ENCODE measurements at regions not wholly inside any gene's neighbourhood (a gene's known extent, or its start where the extent isn't known, plus 50 kb on each side); places are given as distances from the start of the nearest gene placed in this dataset.

DNA sequence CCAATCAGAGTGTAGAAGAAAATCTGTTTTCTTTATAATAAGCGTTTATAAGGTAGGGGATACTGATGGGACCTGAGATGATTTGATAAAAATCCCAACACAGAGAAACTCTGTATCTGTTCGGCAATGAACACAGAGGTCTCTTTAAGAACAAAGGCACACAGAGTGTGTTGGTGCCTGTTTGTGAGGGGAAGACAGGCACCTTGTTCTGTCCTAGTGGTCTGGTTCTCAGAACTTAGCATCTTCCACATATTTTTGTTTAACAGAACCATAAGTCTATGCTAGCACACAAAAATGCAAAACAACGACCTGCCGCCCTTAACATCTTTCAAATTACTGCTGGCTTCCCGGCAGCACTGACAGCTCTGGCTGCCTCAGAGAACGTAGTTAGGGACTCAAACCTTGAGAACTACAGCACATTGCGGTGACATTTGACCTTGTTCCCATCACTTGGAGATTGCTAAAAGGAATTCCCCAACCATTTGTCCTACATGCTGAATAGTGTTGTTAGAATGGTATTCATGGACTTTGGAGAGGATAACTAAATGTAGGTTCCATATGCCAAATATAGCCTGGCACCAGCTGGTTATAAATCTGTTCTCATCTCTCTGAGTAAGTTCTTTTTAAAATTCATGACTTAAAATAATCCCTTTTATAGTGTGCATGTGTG lies 871.7 kb upstream of the TYRP1 start:
- H3K4me1 ChIP-seq (ENCODE audit: control insufficient read depth, insufficient read depth, low read length): no peaks in the 10 kb centered on the region
- CTCF ChIA-PET: no interaction called here
- intact Hi-C loops (cut with micrococcal nuclease; ENCODE audit: unreplicated experiment): no loop called here
- no TSS peak for BruUV-seq (replicated peaks)
- no peaks in the 10 kb centered on the region for H3K9me3 ChIP-seq (ENCODE audit: control insufficient read depth, insufficient read depth, low read depth, low read length)
- in situ Hi-C loops (cut with HindIII; ENCODE audit: low pct_unique_long_range_greater_than_20kb, low sequenced_read_pairs): no loop called here
- DNase-seq (ENCODE audit: low read depth, low spot score) (no peak), ATAC-seq (no peak)
- no peaks in the 10 kb centered on the region for H3K27me3 ChIP-seq (ENCODE audit: control insufficient read depth, insufficient read depth, low read length)
- no peak overlapping the region for H3K4me3 ChIP-seq (ENCODE audit: low read depth in 2 of 2, low read length in 2 of 2)
- H3K27ac ChIP-seq (ENCODE audit: low read length): no peak overlapping the region
- POLR2A ChIA-PET: no interaction called here
- H3K36me3 ChIP-seq (ENCODE audit: control insufficient read depth, insufficient read depth, low read length): no peaks in the 10 kb centered on the region
- TF ChIP-seq TCF7L2 (IDR thresholded peaks at IDR 0.05; ENCODE audit: low read depth, low read length) (no peak), POLR2AphosphoS5 (IDR thresholded peaks at IDR 0.05; ENCODE audit: low read depth, low read length) (no peak), SIN3A (IDR thresholded peaks at IDR 0.05; ENCODE audit: borderline replicate concordance, insufficient read depth, low read depth, low read length) (no peak)
- TF ChIP-seq, protein P1, sequence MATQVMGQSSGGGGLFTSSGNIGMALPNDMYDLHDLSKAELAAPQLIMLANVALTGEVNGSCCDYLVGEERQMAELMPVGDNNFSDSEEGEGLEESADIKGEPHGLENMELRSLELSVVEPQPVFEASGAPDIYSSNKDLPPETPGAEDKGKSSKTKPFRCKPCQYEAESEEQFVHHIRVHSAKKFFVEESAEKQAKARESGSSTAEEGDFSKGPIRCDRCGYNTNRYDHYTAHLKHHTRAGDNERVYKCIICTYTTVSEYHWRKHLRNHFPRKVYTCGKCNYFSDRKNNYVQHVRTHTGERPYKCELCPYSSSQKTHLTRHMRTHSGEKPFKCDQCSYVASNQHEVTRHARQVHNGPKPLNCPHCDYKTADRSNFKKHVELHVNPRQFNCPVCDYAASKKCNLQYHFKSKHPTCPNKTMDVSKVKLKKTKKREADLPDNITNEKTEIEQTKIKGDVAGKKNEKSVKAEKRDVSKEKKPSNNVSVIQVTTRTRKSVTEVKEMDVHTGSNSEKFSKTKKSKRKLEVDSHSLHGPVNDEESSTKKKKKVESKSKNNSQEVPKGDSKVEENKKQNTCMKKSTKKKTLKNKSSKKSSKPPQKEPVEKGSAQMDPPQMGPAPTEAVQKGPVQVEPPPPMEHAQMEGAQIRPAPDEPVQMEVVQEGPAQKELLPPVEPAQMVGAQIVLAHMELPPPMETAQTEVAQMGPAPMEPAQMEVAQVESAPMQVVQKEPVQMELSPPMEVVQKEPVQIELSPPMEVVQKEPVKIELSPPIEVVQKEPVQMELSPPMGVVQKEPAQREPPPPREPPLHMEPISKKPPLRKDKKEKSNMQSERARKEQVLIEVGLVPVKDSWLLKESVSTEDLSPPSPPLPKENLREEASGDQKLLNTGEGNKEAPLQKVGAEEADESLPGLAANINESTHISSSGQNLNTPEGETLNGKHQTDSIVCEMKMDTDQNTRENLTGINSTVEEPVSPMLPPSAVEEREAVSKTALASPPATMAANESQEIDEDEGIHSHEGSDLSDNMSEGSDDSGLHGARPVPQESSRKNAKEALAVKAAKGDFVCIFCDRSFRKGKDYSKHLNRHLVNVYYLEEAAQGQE (IDR thresholded peaks at IDR 0.05; ENCODE audit: insufficient read depth in 1 of 2, low read depth in 2 of 2, low read length in 1 of 2): no peak
- TF ChIP-seq, protein P2, sequence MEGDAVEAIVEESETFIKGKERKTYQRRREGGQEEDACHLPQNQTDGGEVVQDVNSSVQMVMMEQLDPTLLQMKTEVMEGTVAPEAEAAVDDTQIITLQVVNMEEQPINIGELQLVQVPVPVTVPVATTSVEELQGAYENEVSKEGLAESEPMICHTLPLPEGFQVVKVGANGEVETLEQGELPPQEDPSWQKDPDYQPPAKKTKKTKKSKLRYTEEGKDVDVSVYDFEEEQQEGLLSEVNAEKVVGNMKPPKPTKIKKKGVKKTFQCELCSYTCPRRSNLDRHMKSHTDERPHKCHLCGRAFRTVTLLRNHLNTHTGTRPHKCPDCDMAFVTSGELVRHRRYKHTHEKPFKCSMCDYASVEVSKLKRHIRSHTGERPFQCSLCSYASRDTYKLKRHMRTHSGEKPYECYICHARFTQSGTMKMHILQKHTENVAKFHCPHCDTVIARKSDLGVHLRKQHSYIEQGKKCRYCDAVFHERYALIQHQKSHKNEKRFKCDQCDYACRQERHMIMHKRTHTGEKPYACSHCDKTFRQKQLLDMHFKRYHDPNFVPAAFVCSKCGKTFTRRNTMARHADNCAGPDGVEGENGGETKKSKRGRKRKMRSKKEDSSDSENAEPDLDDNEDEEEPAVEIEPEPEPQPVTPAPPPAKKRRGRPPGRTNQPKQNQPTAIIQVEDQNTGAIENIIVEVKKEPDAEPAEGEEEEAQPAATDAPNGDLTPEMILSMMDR (IDR thresholded peaks at IDR 0.05): no peak

DNA sequence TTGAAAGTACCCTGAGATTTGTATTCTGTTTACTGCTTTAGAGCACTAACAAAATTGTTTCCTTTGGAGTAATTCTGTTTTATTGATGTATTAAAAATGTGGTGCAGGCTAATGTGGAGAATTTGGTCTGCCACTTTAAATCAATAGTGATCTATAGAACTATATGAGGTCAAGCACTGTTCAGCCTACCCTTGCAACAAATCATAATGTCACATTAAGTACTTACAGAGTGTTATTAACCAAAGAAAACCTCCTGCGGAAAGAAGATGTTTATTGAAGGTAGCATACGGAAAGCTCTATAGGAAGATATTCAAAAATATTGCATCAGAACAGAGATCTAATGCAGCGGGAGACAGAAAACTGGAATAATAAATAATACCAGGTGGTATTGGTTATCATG lies 865.0 kb upstream of the TYRP1 start:
- H3K4me3 ChIP-seq (ENCODE audit: low read depth in 2 of 2, low read length in 2 of 2): no peak overlapping the region
- ChIA-PET POLR2A (no interaction called here), CTCF (no interaction called here)
- H3K27ac ChIP-seq (ENCODE audit: low read length): no peak overlapping the region
- in situ Hi-C loops (cut with HindIII; ENCODE audit: low pct_unique_long_range_greater_than_20kb, low sequenced_read_pairs): no loop called here
- DNase-seq (ENCODE audit: low read depth, low spot score) (no peak), ATAC-seq (no peak)
- H3K27me3 ChIP-seq (ENCODE audit: control insufficient read depth, insufficient read depth, low read length): no peaks in the 10 kb centered on the region
- no peak for TF ChIP-seq TCF7L2 (IDR thresholded peaks at IDR 0.05; ENCODE audit: low read depth, low read length)
- BruUV-seq (replicated peaks): no TSS peak
- no peaks in the 10 kb centered on the region for H3K36me3 ChIP-seq (ENCODE audit: control insufficient read depth, insufficient read depth, low read length)
- H3K4me1 ChIP-seq (ENCODE audit: control insufficient read depth, insufficient read depth, low read length): no peaks in the 10 kb centered on the region
- intact Hi-C loops (cut with micrococcal nuclease; ENCODE audit: unreplicated experiment): no loop called here
- H3K9me3 ChIP-seq (ENCODE audit: control insufficient read depth, insufficient read depth, low read depth, low read length): no peaks in the 10 kb centered on the region

DNA sequence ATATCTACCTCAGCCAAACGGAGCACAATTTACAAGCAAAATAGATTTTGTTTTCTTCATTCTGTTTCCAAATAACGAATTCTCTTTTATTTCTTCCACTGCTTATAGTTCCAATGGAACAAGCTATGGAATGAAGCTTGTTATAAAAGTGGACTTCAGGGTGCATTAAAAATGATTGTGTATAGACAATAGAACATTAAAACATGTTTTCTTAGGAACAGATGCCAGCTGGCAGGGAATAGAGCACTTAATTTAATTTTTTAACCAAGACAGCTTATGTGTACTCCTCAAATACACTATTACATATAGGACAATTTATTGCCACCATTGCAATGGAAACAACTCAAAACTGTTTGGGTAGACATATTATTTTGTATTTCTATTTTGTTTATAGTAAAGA lies 860.1 kb upstream of the TYRP1 start:
- ChIA-PET CTCF (no interaction called here), POLR2A (no interaction called here)
- TF ChIP-seq, protein P2 (IDR thresholded peaks at IDR 0.05): no peak
- TF ChIP-seq, protein P1 (IDR thresholded peaks at IDR 0.05; ENCODE audit: insufficient read depth in 1 of 2, low read depth in 2 of 2, low read length in 1 of 2): no peak
- TF ChIP-seq TCF7L2 (IDR thresholded peaks at IDR 0.05; ENCODE audit: low read depth, low read length) (no peak), POLR2AphosphoS5 (IDR thresholded peaks at IDR 0.05; ENCODE audit: low read depth, low read length) (no peak), SIN3A (IDR thresholded peaks at IDR 0.05; ENCODE audit: borderline replicate concordance, insufficient read depth, low read depth, low read length) (no peak)
- ATAC-seq (no peak), DNase-seq (ENCODE audit: low read depth, low spot score) (no peak)
- intact Hi-C loops (cut with micrococcal nuclease; ENCODE audit: unreplicated experiment) (no loop called here), in situ Hi-C loops (cut with HindIII; ENCODE audit: low pct_unique_long_range_greater_than_20kb, low sequenced_read_pairs) (no loop called here)
- Histone ChIP-seq H3K4me3 (ENCODE audit: low read depth in 2 of 2, low read length in 2 of 2) (no peak overlapping the region), H3K4me1 (ENCODE audit: control insufficient read depth, insufficient read depth, low read length) (no peaks in the 10 kb centered on the region), H3K27me3 (ENCODE audit: control insufficient read depth, insufficient read depth, low read length) (no peaks in the 10 kb centered on the region), H3K9me3 (ENCODE audit: control insufficient read depth, insufficient read depth, low read depth, low read length) (no peaks in the 10 kb centered on the region), H3K36me3 (ENCODE audit: control insufficient read depth, insufficient read depth, low read length) (no peaks in the 10 kb centered on the region), H3K27ac (ENCODE audit: low read length) (no peak overlapping the region)
- BruUV-seq (replicated peaks): no TSS peak

Data from Panc1 (cell line).